ENCODE measurements at regions not wholly inside any gene's neighbourhood (a gene's known extent, or its start where the extent isn't known, plus 50 kb on each side); places are given as distances from the start of the nearest gene placed in this dataset.

DNA sequence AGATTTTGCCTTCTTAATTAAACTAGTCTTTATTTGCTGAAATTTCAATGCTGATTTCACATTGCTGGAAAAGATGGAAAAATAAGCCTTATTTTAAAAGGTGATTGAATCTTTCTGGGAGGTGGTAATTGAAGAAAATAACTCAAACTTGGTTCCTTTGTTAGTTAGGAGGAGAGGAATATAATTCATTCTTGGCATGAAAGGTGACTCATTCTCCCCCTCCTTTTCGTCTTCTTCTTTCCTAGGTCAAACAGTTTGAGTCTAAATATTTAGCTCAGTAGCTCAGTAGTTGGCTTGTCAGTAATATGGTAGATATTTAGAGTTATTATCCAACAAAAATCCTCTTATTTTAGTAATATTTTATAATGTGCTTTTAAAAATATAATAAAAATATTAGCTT, 353.9 kb upstream of the MEF2C start:
- DNase-seq, result no peak

DNA sequence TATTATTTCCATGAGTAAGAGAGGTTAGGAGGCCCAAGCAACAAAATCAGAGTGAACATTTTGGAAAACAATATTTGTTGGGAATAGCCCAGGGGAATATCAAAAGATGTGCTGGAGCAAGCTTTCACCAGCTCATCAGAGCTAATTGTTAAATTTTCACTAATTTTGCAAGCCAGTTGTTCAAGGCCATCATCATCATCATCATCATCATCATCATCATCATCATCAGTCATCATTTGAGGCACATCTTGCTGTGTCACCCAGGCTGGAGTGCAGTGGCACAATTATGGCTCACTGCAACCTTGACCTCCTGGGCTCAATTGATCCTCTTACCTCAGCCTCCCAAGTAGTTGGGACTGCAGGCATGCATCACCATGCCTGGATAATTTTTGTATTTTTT, 350.5 kb upstream of the MEF2C start:
- DNase-seq, result no peak

DNA sequence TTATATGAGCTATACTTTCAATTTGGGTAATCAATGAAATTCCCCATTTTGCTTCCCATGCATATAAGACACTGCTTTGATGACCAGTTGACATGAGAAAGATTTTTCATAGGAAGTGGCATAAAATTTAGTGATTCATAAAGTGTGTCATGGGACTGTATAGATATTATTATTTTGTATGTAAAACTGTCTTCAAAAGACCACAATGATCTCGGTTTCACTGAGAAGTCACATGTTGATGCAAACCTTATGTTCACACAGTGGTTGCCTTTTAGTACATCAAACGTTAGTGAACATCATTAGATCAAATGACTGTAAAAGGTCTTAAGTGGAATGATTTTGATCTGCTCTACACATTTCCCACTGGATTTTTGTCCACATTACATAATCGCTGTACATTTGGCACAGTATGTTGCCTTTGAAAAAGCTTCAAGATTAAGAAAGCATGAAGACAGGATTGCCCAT, 349.2 kb upstream of the MEF2C start:
- DNase-seq, result no peak

DNA sequence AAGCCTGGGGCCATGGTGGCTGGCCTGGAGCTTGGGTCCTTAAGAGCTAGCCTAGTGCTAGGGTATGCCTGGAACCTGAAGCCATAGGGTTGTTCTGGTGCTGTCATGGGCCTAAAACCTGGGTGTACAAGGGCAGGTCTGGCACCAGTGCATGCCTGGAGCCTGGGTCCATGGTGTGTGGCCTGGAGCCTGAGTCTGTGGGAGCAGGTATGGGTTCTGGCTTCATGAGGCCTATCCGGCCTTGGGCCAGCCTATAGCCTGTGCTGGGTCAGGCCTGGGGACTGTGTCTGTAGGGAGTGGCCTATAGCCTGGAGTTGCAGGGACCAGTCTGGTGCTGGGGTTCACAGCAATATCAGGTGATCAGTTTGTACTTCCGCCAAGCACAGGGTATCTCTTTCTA, 347.2 kb upstream of the MEF2C start:
- DNase-seq, result no peak

DNA sequence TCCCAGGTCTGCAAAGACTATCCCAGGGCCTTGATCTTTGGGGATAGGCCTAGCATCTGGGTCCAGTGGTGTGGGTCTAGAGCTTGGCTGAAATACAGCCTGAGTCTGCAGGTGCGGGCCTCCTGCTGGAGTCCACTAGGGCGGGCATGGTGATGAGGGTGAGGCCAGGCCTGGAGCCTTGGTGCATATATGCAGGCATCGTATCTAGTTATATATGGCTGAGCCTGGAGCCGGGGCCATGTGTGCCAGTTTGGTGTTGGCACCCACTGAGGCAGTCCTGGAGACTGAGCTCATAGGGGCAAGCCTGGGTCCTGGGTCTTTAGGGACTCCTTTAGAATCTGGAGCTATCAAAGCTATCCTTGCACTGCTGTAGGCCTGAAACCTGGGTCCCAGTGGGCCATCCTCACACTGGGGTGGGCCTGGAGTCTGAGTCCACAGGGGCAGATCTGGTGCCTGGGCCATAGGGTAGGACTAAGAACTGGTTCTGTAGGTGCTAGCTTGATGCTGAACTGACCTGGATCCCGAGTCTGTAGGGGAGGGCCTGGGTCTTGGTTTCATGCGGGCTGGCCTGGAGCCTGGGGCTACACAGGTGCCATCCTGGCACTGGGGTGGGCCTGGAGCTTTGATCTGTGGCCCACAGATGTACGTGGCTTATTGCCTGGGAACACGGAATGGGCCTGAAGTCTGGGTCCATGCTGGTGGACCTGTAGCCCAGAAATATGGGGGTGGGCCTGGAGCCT, 346.5 kb upstream of the MEF2C start:
- DNase-seq, result no peak

DNA sequence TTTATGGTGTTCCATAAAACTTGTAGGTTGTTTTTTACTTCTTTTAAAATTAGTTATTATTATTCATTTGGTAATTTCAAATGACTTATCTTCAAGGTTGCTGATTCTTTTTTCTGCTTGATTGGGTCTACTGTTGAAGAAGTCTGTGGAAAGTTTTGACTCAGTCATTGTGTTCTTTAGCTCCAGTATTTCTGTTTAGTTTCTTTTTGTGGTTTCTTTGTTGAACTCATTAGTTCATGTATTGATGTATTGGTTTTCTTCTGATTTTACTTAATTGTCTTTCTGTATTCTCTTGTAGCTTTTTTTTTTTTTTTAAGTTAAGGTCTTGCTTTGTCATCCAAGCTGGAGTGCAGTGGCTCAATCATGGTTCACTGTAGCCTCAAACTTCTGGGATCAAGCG, 345.4 kb upstream of the MEF2C start:
- no peak for DNase-seq

DNA sequence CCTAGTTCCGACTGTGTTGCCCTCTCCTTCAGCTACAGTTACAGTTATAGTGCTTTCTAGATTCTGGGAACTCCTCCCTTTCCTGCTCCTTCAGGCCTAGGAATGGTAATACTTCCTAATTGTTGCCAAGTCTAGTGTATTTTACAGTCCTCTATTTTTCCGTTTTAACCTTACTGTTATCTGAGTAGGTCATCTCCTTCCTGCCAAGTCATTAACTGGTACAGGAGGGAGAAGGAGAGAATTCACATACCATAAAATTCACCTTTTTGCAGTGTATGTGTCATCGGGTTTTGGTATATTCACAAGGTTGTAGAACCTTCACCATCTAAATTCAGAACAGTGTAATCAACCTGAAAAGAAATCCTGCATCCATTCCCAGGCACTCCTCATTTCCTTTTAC, 335.4 kb upstream of the MEF2C start:
- DNase-seq, result no peak

DNA sequence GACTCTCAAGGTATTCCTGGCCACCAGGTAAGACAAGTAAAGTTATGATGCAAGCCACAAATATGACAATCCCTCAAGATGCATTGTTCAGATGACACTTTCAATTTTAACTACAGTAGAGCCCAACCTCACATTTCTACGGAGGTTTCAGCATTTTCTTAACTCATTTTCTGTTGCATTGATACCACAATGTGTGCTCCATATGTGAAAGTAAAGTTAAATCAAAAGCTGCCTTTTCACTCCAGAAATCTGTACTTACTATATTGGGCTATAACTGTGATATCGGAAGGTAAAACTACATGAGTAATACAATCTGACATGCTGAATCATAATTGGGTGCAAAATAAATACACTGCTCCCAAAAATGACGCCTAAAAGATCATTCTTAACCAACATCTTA, 333.6 kb upstream of the MEF2C start:
- no peak for DNase-seq

DNA sequence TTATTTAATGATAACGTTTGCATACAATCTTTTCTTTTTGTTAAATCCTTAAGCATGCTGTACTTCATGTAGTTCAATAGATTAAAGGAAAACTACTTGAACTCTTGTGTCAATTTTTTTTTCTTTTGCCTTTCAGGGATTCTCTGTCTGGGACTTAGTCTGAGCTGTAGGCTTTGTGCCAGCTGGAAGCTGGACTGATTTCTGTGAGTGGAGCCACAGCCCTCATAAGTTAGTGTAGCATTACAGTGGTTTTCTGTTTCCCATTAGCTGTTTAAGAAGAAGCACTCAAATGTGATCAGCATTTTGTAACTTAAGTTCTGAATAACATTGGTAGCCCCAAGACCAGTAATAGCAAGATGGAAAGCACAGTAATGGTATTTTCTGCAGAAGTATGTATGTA, 330.6 kb upstream of the MEF2C start:
- no peak for DNase-seq

DNA sequence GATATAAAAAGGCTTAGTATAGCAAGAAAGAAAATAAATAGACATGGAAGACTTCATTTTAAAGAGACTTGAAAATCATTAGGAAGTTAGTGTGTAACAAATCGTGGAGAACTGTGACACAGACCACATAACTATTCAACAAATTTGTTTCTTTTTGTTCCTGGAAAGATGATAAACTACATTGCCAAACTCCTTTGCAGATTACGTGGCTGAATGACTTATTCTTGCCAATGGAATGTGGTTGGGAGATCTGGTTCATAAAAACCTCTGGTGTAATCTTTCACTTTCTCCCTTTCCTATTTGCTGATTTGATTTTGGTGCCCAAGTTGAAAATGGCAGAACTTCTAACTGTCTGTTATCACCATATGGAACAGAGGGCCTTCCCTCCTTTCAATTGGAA, 328.9 kb upstream of the MEF2C start:
- DNase-seq, result no peak

DNA sequence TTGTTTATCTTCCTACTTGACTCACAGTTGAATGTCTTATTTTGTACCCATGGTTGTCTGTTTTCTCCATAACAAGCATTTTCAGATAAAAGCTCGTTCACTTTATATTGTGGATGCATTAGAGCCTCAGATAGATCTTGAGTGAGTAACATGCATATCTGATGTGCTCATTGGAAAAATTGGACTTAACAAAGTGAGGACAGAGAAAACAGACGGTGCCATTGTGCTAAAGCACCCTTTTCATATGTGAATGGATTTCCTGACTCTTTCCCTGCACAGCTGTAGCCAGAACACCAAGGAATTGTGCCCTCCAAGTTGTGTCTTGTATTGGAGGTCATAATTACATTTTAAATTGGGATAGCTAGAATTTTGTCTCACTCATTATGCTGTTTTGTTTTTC, 325.8 kb upstream of the MEF2C start:
- DNase-seq, result no peak

DNA sequence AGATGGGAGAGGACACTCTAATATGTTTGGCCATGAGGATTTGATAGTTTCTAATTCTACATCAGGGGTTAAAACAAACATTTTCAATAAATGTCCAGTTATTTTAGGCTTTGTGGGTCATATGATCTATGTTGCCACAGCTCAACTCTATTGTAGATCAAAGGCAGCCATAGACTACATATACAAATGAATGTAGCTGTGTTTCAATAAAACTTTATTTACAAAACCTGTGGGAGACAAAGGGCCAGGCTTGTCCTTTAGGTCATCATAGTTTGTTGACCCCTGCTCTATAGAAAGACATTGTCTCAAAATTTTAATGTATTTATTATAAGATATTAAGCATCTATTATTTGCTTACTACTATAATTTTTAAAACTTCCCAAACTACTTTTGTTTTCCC, 325.4 kb upstream of the MEF2C start:
- DNase-seq, result no peak

DNA sequence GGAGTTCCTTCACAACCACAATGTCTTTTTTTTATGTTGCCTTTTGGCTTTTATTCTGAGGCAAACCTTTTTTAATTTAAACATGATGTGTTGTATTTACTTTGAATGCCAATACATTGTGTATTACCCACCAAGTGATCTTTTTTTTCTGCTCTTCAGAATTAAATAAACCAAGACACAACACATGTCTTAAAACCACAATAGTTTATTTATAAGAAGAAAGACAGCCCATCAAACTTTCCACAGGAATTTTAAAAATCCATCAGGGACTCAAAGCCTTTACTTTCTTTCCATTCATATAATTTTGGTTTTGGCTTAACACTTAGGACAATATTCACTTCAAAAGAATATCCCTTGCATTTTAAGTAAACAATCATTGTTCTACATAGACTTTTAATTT, 321.8 kb upstream of the MEF2C start:
- DNase-seq, result no peak

DNA sequence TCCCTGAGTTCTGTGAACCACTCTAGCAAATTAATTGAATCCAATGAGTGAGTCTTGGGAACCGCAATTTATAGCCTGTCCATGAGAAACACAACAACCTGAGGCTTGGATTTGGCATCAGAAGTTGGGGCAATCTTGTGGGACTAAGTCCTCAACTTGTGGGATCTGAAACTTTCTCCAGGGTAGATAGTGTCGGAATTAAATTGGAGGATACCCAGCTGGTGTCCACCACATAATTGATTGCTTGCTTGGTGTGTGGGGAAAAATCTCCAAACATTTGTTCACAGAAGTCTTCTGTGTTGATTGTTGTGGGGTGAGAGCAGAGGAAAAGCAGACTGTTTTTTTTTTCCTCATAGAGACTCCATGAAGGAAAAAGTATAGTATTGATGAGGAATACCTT, 320.6 kb upstream of the MEF2C start:
- DNase-seq, result no peak

DNA sequence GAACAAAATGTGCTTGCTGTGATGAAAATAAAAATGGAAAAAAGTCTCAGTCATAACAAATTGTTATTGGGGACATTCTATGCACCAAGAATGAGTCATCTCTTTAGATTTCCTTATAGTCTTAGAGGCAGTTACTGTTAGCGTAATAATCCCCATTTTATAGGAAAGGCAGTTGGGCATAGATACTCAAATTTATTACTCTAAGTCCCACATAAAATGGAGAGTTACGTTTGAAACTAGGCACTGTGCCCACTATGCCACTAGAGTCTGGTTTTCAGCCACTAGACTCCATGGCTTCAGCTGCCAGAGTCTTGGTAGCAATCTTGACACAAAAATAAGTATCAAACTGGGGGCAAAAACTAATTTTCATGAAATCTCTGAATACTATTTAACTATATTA, 317.9 kb upstream of the MEF2C start:
- DNase-seq, result no peak

DNA sequence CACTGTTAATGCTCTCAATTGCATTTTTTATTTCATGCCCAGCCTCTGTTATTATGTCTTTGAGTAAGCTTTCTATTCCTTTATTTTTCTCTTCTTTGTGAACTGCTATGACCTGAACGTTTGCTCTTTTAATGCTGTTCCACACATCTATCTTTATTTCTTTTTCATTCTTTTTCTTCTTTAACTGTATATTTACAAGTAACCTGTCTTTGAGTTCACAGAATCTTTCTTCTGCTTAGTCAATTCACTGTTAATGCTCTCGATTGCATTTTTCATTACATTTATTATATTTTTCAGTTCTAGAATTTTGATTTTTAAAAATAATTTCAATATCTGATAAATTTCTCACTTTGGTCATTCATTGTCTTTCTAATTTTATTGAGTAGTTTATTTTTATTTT, 316.3 kb upstream of the MEF2C start:
- no peak for DNase-seq

DNA sequence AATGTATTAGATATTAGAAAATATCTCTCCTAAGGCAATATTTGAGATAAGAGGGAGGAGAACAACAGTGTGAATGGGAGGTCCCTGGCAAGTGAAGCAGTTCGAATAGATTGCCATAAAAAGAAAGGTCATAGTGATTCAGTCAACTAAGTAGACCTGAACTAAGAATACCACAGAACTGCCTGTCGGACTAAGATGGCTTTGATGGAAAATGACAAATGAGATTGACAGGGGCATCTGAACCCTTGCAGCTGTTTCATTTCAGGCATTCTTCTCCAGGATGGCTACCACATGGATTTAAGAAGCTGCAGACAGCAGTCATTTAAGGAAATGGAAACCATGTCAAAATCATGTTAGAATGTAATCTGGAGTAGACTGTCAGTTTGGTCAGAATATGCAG, 308.4 kb upstream of the MEF2C start:
- no peak for DNase-seq

DNA sequence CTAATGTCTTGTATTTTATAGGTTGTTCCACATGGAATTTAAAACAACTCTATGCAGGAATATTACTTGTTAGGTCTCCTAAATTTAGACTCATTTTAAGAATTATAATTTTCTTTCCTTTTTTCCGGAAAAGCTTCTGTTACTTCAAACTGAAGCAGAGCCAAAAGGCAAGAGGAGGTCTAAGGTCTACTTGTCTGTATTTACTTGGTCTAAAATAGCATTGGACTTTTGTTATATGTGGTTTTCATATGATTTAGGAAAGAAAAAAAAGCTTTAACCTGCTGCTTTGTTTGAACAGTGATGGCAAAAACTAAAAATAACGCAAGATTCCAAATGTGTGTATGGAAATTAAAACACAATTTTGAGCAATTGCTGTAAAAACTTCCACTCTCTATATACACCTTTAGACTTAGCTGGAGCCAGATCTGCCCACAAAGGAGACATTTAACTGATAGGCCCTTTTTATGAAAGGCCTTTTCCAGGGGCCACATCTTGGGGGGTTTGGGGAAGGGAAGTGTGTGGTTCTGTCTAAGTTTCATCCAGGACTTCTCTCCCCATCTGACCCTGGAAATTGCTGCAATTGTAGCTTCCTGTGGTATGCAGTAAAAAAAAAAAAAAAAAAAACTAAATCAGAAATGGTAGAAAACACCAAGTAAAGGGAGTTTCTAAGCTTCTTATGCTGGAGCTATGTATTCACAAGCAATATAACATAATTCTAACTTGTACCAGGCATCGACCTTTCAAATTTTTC, 307.7 kb upstream of the MEF2C start:
- DNase-seq, result no peak

DNA sequence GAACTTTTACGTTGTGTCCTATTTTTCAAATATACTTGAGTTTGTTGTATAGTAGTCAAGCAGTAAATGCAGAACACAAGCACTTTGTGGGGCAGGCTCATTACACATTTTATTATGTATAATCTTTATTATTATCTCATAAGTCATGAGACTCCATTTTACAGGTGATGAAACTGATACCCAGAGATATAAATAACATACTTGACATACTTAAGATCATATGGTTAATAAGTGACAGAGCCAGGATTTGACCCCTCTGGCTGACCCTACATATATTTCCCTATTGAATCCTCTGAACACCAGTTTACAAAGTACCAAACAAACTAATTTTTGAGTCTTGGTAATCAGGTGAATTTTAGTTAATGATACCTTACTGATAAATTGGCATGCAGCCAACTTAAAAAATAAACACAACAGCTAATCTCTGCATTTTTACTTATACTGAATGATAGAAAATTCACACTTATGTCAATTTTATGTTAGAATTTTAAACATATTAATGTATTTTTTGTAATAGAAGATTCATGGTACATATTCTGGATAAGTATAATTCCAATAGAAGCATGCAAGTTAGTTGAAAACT, 305.0 kb upstream of the MEF2C start:
- peak; percentile 33 for DNase-seq

DNA sequence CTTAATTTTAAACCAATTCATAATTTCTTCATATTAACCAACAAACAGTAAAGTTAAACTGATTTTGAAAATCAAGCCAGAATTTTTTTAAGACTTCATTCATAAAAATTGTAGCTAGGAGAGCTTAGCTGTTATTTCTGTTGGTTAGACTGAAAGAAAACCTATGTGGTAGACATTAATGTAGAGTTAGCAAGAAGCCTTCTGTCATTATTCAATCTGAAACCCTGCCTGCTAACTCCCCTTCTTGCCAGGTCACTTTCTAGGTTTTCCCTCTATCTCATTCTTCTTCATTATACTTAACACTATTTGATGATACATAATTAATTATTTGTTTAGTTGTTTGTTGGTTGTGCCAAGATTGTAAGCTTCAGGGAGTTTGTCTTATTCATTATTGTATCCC, 304.3 kb upstream of the MEF2C start:
- no peak for DNase-seq

DNA sequence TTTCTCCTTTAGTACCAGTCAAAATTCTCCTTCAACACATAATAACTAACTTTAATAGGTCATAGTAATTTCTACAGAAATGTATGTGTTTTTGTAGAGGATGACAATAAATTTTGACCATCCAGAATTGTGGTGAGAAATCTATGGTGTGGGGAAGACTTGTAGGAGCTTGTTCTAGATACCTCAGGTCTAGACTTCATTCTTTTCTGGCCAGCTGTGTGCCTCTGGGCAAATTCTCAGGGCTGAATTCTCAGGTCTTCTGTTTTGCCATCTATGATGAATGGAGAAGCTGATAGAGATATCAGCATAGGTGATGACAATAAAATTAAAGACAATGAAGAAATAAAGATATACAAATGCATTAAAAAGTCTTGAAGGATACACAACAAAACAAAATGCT, 298.6 kb upstream of the MEF2C start:
- DNase-seq, result no peak

DNA sequence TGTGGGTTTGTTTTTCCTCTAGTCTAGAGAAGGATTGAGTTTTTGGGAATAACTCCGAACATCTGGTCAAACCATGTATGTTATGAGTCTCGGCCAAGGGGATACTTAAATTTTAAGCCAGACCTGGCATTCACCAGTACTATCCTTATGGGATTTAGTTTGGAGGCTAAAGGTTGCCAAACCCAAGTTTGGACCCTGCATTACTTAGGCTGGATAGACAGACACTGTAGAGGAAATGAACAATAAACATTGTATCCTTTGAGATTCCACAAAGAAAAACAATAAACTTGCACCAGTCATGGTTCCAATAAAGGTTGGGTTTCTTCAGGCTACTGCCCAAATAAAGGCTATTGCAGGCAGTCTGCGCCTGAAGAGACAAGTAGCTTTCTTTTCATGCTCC, 296.7 kb upstream of the MEF2C start:
- DNase-seq, result no peak

DNA sequence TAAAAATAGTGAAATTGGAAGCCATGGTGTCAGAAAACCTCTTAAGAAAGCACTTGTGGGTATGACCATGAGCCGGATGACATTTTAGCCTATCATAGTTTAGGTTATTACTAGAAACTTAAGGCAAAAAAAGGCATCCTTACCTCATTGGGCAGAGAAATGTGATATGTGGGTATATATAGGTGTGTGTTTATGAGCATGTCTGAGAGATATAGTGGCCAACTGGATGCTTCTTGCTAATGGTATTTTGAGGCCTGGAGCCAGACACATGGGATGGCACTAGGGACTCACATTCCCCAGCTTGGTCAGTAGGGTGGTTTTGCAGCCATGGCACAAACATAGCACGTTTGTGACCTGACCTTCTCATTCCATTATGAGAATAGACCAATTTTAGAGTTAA, 295.6 kb upstream of the MEF2C start:
- DNase-seq, result no peak

DNA sequence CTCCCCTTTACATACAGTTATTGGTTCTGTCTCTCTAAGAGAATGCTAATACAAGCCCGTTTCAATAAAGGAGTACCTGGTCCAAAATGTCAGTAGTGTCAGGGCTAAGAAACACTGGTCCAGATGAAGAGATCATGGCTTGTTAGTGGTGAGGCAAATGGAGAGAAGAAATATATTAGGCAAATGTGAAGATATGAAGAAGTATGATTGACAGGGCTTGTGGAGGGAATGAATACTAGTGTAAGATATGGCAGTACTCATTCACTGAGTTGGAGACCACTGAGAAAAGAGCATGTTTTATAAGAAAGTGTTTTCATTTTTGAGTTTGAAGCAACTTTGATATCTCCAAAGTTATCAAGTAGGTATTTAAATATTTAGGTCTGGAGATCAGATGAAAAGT, 290.5 kb upstream of the MEF2C start:
- DNase-seq, result no peak

DNA sequence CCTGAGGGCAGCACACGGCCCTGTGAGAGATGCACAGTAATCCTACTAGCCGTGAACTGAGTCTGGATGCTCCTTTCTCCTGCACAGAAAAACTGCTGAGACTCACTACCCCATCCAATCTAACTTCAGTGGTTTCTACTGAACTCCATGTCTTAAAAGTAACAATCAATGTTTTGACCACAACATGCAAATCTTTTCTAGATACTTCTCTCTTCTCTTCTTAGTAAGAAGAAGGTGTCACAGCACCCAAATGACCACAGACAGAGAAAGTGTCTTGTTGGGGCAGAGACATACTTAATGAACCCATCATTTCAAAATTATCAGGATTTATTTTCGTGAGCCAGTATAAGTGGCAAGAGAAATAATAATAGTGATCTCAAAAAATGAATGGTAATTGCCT, 285.8 kb upstream of the MEF2C start:
- DNase-seq, result no peak
